ENCODE measurements at regions not wholly inside any gene's neighbourhood (a gene's known extent, or its start where the extent isn't known, plus 50 kb on each side); places are given as distances from the start of the nearest gene placed in this dataset.

GRCh38 chr3:113140876-113141275, 70.5 kb upstream of the BOC start:
- DNase-seq (no peak), ATAC-seq (replicated peaks in 1 of 4) (no peak)
- POLR2A ChIA-PET: no interaction called here
- WGBS (ENCODE audit: insufficient coverage): 78% methylated on average over 1 of the region's 2 CpGs
- no peak overlapping the region for H3K4me3 ChIP-seq (ENCODE audit: control insufficient read depth in 1 of 2, extremely low read depth in 1 of 2, low read length in 1 of 2)
- no peaks in the 10 kb centered on the region for H3K4me1 ChIP-seq (ENCODE audit: control insufficient read depth in 1 of 2, extremely low read depth in 1 of 2, insufficient read depth in 2 of 2, low read length in 2 of 2)
- H3K27me3 ChIP-seq (replicated peaks in 1 of 2; ENCODE audit: control insufficient read depth in 2 of 2, extremely low read depth in 1 of 2, insufficient read depth in 2 of 2, low read length in 1 of 2): no peaks in the 10 kb centered on the region
- CTCF ChIA-PET: no interaction called here
- H3K9me3 ChIP-seq: no peaks in the 10 kb centered on the region
- Mint-ChIP-seq H3K27ac (no peak overlapping the region), H3K9me3 (peaks cover 0 to 3% (median 0%) of the 10 kb centered on the region in 3 donors), H3K4me1 (no peaks in the 10 kb centered on the region), H3K4me3 (no peak overlapping the region), H3K36me3 (peaks cover 3% of the 10 kb centered on the region), H3K27me3 (peaks cover 0 to 6% of the 10 kb centered on the region in 2 donors)
- no peak overlapping the region for H3K27ac ChIP-seq (ENCODE audit: low read length)
- H3K36me3 ChIP-seq (ENCODE audit: control insufficient read depth in 2 of 2, extremely low read depth in 1 of 2, insufficient read depth in 1 of 2, low read length in 1 of 2): no peaks in the 10 kb centered on the region

GRCh38 chr3:113141543-113141942, 69.8 kb upstream of the BOC start:
- no peaks in the 10 kb centered on the region for H3K36me3 ChIP-seq (ENCODE audit: control insufficient read depth in 2 of 2, extremely low read depth in 1 of 2, insufficient read depth in 1 of 2, low read length in 1 of 2)
- Mint-ChIP-seq H3K9me3 (peaks cover 0 to 3% (median 0%) of the 10 kb centered on the region in 3 donors), H3K27ac (no peak overlapping the region), H3K4me1 (no peaks in the 10 kb centered on the region), H3K27me3 (peaks cover 0 to 6% of the 10 kb centered on the region in 2 donors), H3K4me3 (no peak overlapping the region), H3K36me3 (peaks cover 3% of the 10 kb centered on the region)
- CTCF ChIA-PET: no interaction called here
- H3K4me3 ChIP-seq (ENCODE audit: control insufficient read depth in 1 of 2, extremely low read depth in 1 of 2, low read length in 1 of 2): no peak overlapping the region
- DNase-seq: no peak
- POLR2A ChIA-PET: no interaction called here
- H3K4me1 ChIP-seq (ENCODE audit: control insufficient read depth in 1 of 2, extremely low read depth in 1 of 2, insufficient read depth in 2 of 2, low read length in 2 of 2): no peaks in the 10 kb centered on the region
- H3K27ac ChIP-seq (ENCODE audit: low read length): no peak overlapping the region
- H3K27me3 ChIP-seq (replicated peaks in 1 of 2; ENCODE audit: control insufficient read depth in 2 of 2, extremely low read depth in 1 of 2, insufficient read depth in 2 of 2, low read length in 1 of 2): no peaks in the 10 kb centered on the region
- 70% methylated on average over 2 of the region's 2 CpGs for WGBS (ENCODE audit: insufficient coverage)
- ATAC-seq (replicated peaks in 1 of 4): no peak
- no peaks in the 10 kb centered on the region for H3K9me3 ChIP-seq

GRCh38 chr3:113142476-113142875, 68.9 kb upstream of the BOC start:
- H3K4me3 ChIP-seq (ENCODE audit: control insufficient read depth in 1 of 2, extremely low read depth in 1 of 2, low read length in 1 of 2): no peak overlapping the region
- H3K9me3 Mint-ChIP-seq: peaks cover 0 to 2% (median 0%) of the 10 kb centered on the region in 3 donors
- no peaks in the 10 kb centered on the region for H3K36me3 ChIP-seq (ENCODE audit: control insufficient read depth in 2 of 2, extremely low read depth in 1 of 2, insufficient read depth in 1 of 2, low read length in 1 of 2)
- no peaks in the 10 kb centered on the region for H3K4me1 ChIP-seq (ENCODE audit: control insufficient read depth in 1 of 2, extremely low read depth in 1 of 2, insufficient read depth in 2 of 2, low read length in 2 of 2)
- H3K36me3 Mint-ChIP-seq: peaks cover 3% of the 10 kb centered on the region
- H3K27ac ChIP-seq (ENCODE audit: low read length): no peak overlapping the region
- no peaks in the 10 kb centered on the region for H3K4me1 Mint-ChIP-seq
- peaks cover 0 to 6% of the 10 kb centered on the region in 2 donors for H3K27me3 Mint-ChIP-seq
- no peak overlapping the region for H3K27ac Mint-ChIP-seq
- H3K4me3 Mint-ChIP-seq: no peak overlapping the region
- no peaks in the 10 kb centered on the region for H3K9me3 ChIP-seq
- no peaks in the 10 kb centered on the region for H3K27me3 ChIP-seq (replicated peaks in 1 of 2; ENCODE audit: control insufficient read depth in 2 of 2, extremely low read depth in 1 of 2, insufficient read depth in 2 of 2, low read length in 1 of 2)
- DNase-seq (no peak), ATAC-seq (replicated peaks in 1 of 4) (no peak)
- CTCF ChIA-PET: no interaction called here
- POLR2A ChIA-PET: no interaction called here

GRCh38 chr3:113143353-113143752, 68.0 kb upstream of the BOC start:
- peaks cover 2 to 9% of the 10 kb centered on the region in 2 donors for H3K27me3 Mint-ChIP-seq
- H3K9me3 Mint-ChIP-seq: no peaks in the 10 kb centered on the region
- no peaks in the 10 kb centered on the region for H3K4me1 Mint-ChIP-seq
- H3K36me3 Mint-ChIP-seq: peaks cover 3% of the 10 kb centered on the region
- DNase-seq: no peak
- no peak overlapping the region for H3K4me3 Mint-ChIP-seq
- no peak overlapping the region for H3K4me3 ChIP-seq (ENCODE audit: control insufficient read depth in 1 of 2, extremely low read depth in 1 of 2, low read length in 1 of 2)
- 100% methylated on average over 1 of the region's 1 CpG for WGBS (ENCODE audit: insufficient coverage)
- H3K36me3 ChIP-seq (ENCODE audit: control insufficient read depth in 2 of 2, extremely low read depth in 1 of 2, insufficient read depth in 1 of 2, low read length in 1 of 2): no peaks in the 10 kb centered on the region
- H3K27ac ChIP-seq (ENCODE audit: low read length): no peak overlapping the region
- H3K27me3 ChIP-seq (replicated peaks in 1 of 2; ENCODE audit: control insufficient read depth in 2 of 2, extremely low read depth in 1 of 2, insufficient read depth in 2 of 2, low read length in 1 of 2): no peaks in the 10 kb centered on the region
- H3K9me3 ChIP-seq: no peaks in the 10 kb centered on the region
- POLR2A ChIA-PET: no interaction called here
- H3K27ac Mint-ChIP-seq: no peak overlapping the region
- CTCF ChIA-PET: no interaction called here
- H3K4me1 ChIP-seq (ENCODE audit: control insufficient read depth in 1 of 2, extremely low read depth in 1 of 2, insufficient read depth in 2 of 2, low read length in 2 of 2): no peaks in the 10 kb centered on the region
- ATAC-seq (replicated peaks in 1 of 4): no peak

GRCh38 chr3:113147681-113148261, 63.6 kb upstream of the BOC start:
- Histone ChIP-seq H3K4me3 (ENCODE audit: control insufficient read depth in 1 of 2, extremely low read depth in 1 of 2, low read length in 1 of 2) (no peak overlapping the region), H3K9me3 (no peaks in the 10 kb centered on the region), H3K36me3 (ENCODE audit: control insufficient read depth in 2 of 2, extremely low read depth in 1 of 2, insufficient read depth in 1 of 2, low read length in 1 of 2) (no peaks in the 10 kb centered on the region), H3K27ac (ENCODE audit: low read length) (no peak overlapping the region), H3K27me3 (replicated peaks in 1 of 2; ENCODE audit: control insufficient read depth in 2 of 2, extremely low read depth in 1 of 2, insufficient read depth in 2 of 2, low read length in 1 of 2) (peaks cover 0 to 3% of the 10 kb centered on the region in 2 experiments), H3K4me1 (ENCODE audit: control insufficient read depth in 1 of 2, extremely low read depth in 1 of 2, insufficient read depth in 2 of 2, low read length in 2 of 2) (no peaks in the 10 kb centered on the region)
- Mint-ChIP-seq H3K9me3 (no peaks in the 10 kb centered on the region), H3K4me3 (no peak overlapping the region), H3K27me3 (peaks cover 6% of the 10 kb centered on the region in 2 donors), H3K27ac (no peak overlapping the region), H3K4me1 (no peaks in the 10 kb centered on the region), H3K36me3 (peaks cover 3% of the 10 kb centered on the region)
- DNase-seq (no peak), ATAC-seq (replicated peaks in 1 of 4) (no peak)
- WGBS (ENCODE audit: insufficient coverage): no CpG with 5 or more reads among the region's 9 CpGs
- ChIA-PET CTCF (interaction anchor here in 1 of 2 donors (0.5 to 0.8 kb wide), 2 partner anchors 49 to 63 kb away, joined by 3 to 5 read pairs; no protein-coding TSS in a partner anchor), POLR2A (no interaction called here)

GRCh38 chr3:113148284-113148683, 63.1 kb upstream of the BOC start:
- no peak for ATAC-seq (replicated peaks in 1 of 4)

GRCh38 chr3:113150250-113150649, 61.1 kb upstream of the BOC start:
- ChIA-PET CTCF (interaction anchor here in 1 of 2 donors (1.4 kb wide), 1 partner anchor 138 kb away, joined by 3 read pairs; no protein-coding TSS in a partner anchor), POLR2A (no interaction called here)
- DNase-seq: no peak
- H3K27ac Mint-ChIP-seq: no peak overlapping the region
- Histone ChIP-seq H3K9me3 (no peaks in the 10 kb centered on the region), H3K4me1 (ENCODE audit: control insufficient read depth in 1 of 2, extremely low read depth in 1 of 2, insufficient read depth in 2 of 2, low read length in 2 of 2) (no peaks in the 10 kb centered on the region), H3K27ac (ENCODE audit: low read length) (no peak overlapping the region), H3K36me3 (ENCODE audit: control insufficient read depth in 2 of 2, extremely low read depth in 1 of 2, insufficient read depth in 1 of 2, low read length in 1 of 2) (no peaks in the 10 kb centered on the region), H3K4me3 (ENCODE audit: control insufficient read depth in 1 of 2, extremely low read depth in 1 of 2, low read length in 1 of 2) (no peak overlapping the region), H3K27me3 (replicated peaks in 1 of 2; ENCODE audit: control insufficient read depth in 2 of 2, extremely low read depth in 1 of 2, insufficient read depth in 2 of 2, low read length in 1 of 2) (peaks cover 0 to 3% of the 10 kb centered on the region in 2 experiments)
- H3K9me3 Mint-ChIP-seq: no peaks in the 10 kb centered on the region
- H3K4me1 Mint-ChIP-seq: no peaks in the 10 kb centered on the region
- WGBS (ENCODE audit: insufficient coverage): 100% methylated on average over 2 of the region's 5 CpGs
- peaks cover 3 to 6% of the 10 kb centered on the region in 2 donors for H3K27me3 Mint-ChIP-seq
- no peaks in the 10 kb centered on the region for H3K36me3 Mint-ChIP-seq
- no peak for ATAC-seq (replicated peaks in 1 of 4)
- H3K4me3 Mint-ChIP-seq: no peak overlapping the region

More at GRCh38 chr3:113148284-113148683, 63.1 kb upstream of the BOC start:
- ChIA-PET CTCF (no interaction called here), POLR2A (no interaction called here)
- Histone ChIP-seq H3K9me3 (no peaks in the 10 kb centered on the region), H3K27ac (ENCODE audit: low read length) (no peak overlapping the region), H3K27me3 (replicated peaks in 1 of 2; ENCODE audit: control insufficient read depth in 2 of 2, extremely low read depth in 1 of 2, insufficient read depth in 2 of 2, low read length in 1 of 2) (peaks cover 0 to 3% of the 10 kb centered on the region in 2 experiments), H3K4me1 (ENCODE audit: control insufficient read depth in 1 of 2, extremely low read depth in 1 of 2, insufficient read depth in 2 of 2, low read length in 2 of 2) (no peaks in the 10 kb centered on the region), H3K4me3 (ENCODE audit: control insufficient read depth in 1 of 2, extremely low read depth in 1 of 2, low read length in 1 of 2) (no peak overlapping the region), H3K36me3 (ENCODE audit: control insufficient read depth in 2 of 2, extremely low read depth in 1 of 2, insufficient read depth in 1 of 2, low read length in 1 of 2) (no peaks in the 10 kb centered on the region)
- Mint-ChIP-seq H3K27me3 (peaks cover 6% of the 10 kb centered on the region in 2 donors), H3K36me3 (peaks cover 3% of the 10 kb centered on the region), H3K4me3 (no peak overlapping the region), H3K27ac (no peak overlapping the region), H3K4me1 (no peaks in the 10 kb centered on the region), H3K9me3 (no peaks in the 10 kb centered on the region)
- no peak for DNase-seq
- 79% methylated on average over 3 of the region's 4 CpGs for WGBS (ENCODE audit: insufficient coverage)

All from T-cell (primary cell).